Fibroblast of mammary gland (primary cell): ENCODE measurements at regions not wholly inside any gene's neighbourhood (a gene's known extent, or its start where the extent isn't known, plus 50 kb on each side); places are given as distances from the start of the nearest gene placed in this dataset.
"Not testable (repeated sequence)": the region's sequence is repeated elsewhere in the genome, so short reads cannot be mapped to it uniquely, and the experiment has no call there.

ENCODE experiments used
- DNase-seq: peaks from one replicate; pipeline ENCODE4 v3.0.0-alpha.2; 2010; ENCODE audit warnings: low read depth
- H3K4me3 ChIP-seq: 2 replicates; pipeline ENCODE4 v1.5.1; 2011; ENCODE audit warnings: low read depth, mild to moderate bottlenecking, low read length, moderate library complexity; ENCODE audit not compliant: control insufficient read depth
- TF ChIP-seq, protein P1 (sequence below): conservative IDR thresholded peaks from 2 replicates; pipeline ENCODE4 v1.5.1; 2011; ENCODE audit warnings: low read depth, low read length, inconsistent platforms; ENCODE audit not compliant: control insufficient read depth, insufficient read depth

DNA sequence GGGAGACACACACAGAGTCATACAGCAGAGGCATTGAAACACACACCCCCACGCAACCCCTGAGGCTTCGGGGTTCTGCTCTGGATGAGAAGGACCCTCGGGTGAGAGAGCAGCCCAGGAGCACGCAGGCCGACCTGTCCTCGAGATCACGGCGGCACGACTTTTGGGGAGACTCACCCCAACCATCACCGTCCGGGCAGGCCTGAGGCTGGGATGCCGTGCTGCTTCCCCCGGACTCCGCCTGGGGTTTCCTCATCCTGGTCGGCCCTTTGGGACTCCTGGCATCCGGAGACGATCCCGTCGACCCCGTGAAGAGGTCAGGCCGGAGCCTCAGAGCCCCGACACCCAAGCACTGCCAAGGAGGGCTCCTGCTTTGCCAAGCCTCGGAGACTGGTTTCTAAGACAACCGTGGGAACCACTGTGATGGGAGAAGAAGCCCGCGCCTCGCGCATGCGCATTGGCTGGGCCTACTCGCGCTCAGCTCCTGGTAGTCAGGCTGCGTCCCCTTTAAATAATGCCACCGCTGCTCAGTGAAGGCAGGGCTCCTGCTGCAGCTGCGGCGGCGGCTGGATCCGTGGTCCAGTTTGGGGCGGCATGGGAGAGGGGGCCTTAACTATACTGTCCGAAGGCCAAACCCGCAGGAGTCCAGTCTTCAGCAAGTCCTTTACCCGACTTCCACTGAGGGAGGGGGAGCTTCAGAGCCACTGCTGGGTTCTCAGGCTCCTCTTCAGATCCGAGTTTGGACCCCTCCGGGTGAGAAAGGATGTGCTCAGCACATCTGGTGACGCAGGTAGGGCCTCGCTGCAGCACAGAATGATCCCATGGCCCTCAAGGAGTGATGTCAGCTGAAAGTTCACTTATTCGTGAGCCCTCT is 171.4 kb upstream of the ZNF337 start:
- TF ChIP-seq, protein P1, sequence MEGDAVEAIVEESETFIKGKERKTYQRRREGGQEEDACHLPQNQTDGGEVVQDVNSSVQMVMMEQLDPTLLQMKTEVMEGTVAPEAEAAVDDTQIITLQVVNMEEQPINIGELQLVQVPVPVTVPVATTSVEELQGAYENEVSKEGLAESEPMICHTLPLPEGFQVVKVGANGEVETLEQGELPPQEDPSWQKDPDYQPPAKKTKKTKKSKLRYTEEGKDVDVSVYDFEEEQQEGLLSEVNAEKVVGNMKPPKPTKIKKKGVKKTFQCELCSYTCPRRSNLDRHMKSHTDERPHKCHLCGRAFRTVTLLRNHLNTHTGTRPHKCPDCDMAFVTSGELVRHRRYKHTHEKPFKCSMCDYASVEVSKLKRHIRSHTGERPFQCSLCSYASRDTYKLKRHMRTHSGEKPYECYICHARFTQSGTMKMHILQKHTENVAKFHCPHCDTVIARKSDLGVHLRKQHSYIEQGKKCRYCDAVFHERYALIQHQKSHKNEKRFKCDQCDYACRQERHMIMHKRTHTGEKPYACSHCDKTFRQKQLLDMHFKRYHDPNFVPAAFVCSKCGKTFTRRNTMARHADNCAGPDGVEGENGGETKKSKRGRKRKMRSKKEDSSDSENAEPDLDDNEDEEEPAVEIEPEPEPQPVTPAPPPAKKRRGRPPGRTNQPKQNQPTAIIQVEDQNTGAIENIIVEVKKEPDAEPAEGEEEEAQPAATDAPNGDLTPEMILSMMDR: no peak
- peak; percentile 71 for DNase-seq
- peak overlapping the region; percentile 37 for H3K4me3 ChIP-seq

DNA sequence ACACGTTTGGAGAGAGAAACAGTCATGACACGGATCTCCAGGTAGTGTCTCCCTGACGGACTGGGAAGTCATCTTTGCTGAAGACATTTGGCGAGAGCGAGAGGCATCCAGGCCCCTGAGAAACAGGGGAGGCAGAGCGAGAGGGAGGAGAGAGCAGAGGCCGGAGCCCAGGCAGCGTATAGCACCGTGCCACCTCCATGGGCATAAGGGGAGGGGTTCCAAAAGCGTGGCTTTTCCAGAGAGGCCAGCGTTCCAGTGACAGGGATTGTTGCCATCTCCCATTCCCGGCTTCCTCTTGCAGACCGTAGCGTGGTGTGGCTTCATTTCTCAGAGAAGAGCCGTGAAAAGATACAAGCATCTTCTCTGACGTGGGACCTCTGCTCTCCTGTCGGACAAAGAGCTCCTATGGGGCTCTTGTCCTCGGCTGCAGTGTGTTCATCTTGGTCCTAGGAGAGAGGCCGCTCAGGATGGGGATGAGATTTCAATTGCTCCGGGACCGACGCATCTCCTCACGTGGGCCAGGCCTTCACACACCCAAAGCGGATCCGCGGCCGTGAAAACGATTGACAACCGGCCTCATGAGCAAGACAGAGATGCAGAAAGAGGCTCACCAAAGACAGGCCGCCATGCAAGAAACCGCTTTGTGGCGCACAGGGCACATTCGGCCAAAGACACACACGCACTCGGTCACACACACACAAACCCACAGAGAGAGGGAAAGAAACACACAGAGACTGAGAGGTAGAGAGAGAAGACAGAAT is 170.5 kb upstream of the ZNF337 start:
- not testable (repeated sequence) for DNase-seq, H3K4me3 ChIP-seq

DNA sequence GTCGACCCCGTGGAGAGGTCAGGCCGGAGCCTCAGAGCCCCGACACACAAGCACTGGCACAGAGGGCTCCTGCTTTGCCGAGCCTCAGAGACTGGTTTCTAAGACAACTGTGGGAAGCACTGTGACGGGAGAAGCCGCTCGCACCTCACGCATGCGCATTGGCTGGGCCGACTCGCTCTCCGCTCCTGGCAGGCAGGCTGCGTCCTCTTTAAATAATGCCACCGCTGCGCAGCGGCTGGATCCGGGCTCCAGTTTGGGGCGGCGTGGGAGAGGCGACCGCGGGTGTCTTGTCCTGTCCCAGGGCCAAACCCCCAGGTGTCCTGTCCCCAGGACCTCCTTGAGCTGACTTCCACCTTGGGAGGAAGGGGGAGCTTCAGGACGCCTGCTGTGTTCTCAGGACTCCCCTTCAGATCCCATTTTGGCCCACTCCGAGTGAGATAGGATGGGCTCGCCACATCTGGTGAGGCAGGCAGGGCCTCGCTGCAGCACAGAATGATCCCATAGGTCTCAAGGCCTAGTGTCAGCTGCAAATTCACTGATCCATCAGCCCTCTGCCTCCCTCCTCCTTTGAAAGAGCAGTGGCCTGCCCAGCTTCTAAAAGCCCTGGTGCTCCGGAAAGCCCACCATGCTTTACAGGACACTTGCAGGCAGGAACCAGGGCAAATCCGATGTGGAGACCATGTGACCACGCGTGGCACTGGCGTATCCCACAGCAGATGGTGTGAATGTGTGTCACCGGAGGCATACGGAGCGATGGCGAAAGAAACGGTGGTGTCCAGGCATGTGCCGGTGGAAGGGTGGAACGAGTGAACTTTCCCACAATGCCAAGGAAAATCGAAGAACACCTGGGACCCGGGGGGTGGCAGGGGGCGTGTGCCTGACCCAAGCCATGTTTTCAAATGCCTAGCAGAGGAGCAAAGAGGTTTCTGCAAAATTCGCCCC is 169.3 kb upstream of the ZNF337 start:
- no peak overlapping the region for H3K4me3 ChIP-seq
- DNase-seq: peak; percentile 66
- TF ChIP-seq, protein P1: no peak

DNA sequence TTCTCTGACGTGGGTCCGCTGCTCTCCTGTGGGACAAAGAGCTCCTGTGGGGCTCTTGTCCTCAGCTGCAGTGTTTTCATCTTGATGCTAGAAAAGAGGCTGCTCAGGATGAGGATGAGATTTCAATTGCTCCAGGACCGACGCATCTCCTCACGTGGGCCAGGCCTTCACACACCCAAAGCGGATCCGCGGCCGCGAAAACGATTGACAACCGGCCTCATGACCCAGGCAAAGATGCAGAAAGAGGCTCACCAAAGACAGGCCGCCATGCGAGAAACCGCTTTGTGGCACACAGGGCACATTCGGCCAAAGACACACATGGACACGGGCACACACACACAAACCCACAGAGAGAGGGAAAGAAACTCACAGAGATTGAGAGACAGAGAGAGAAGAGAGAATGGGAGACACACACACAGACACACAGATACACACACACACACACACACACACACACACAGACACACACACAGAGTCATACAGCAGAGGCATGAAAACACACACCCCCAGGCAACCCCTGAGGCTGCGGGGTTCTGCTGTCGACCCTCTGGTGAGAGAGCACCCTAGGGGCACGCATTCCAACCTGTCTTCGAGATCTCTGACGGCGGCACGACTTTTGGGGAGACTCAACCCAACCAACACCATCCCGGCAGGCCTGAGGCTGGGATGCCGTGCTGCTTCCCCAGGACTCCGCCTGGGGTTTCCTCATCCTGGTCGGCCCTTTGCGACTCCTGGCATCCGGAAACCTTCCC is 168.5 kb upstream of the ZNF337 start:
- not testable (repeated sequence) for H3K4me3 ChIP-seq, DNase-seq

DNA sequence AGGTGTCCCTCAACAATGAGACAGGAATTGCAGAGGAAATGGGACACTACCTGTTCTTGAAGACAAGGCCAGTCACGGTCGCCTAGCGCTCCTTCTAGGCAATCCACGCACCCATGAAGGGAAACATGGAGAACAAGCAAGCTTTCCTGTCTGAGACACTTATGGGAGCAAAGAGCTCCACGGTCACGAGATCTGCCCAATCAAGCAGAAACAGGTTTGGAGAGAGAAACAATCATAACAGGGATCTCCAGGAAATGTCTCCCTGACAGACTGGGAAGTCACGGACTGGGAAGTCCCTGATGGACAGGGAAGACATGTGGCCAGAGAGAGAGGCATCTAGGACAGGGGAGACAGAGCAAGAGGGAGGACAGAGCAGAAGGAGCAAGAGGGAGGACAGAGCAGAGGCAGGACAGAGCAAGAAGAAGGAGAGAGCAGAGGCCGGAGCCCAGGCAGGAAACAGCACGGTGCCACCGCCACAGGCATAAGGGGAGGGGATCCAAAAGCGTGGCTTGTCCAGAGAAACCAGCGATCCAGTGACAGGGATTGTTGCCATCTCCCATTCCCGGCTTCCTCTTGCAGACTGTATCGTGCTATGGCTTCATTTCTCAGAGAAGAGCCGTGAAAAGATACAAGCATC is 167.8 kb upstream of the ZNF337 start:
- H3K4me3 ChIP-seq: no peak overlapping the region
- no peak for DNase-seq
- TF ChIP-seq, protein P1: no peak

DNA sequence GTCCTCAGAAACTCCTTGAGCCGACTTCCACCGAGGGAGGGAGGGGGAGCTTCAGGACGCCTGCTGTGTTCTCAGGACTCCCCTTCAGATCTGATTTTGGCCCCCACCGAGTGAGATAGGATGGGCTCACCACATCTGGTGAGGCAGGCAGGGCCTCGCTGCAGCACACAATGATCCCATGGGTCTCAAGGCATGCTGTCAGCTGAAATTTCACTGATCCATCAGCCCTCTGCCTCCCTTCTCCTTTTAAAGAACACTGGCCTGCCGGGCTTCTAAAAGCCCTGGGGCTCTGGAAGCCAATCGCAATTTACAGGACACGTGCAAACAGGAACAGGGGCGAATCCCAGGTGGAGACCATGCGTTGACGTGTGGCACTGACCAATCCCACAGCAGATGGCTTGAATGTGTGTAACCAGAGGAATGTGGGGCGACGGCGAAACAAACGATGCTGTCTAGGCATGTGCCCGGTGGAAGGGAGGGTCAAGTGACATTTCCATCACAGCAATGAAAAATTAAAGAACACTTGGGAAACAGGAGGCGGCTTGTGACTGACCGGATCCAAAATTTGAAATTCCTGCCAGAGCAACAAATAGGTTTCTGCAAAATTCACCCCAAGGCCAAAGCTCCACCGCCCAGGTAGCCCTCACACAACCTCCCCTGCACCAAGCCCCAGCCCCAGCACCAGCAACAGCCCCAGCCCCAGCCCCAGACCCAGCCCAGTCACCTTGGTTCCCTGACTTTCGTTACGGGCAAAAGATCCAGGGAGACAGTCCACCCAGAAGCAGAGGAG is 167.1 kb upstream of the ZNF337 start:
- peak overlapping the region; percentile 21 for H3K4me3 ChIP-seq
- no peak for DNase-seq
- TF ChIP-seq, protein P1: no peak

DNA sequence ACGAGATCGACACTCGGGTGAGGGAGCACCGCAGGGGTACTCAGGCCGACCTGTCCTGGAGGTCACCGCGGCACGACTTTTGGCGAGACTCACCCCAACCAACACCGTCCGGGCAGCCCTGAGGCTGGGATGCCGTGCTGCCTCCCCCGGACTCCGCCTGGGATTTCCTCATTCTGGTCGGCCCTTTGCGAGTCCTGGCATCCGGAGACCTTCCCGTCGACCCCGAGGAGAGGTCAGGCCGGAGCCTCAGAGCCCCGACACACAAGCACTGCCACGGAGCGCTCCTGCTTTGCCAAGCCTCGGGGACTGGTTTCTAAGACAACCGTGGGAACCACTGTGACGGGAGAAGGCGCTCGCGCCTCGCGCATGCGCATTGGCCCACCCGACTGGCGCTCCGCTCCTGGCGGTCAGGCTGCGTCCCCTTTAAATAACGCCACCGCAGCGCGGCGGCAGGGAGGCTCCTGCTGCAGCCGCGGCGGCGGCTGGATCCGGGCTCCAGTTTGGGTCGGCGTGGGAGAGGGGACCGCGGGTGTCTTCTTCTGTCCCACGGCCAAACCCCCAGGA is 166.4 kb upstream of the ZNF337 start:
- H3K4me3 ChIP-seq: peak overlapping the region; percentile 21
- peak; percentile 81 for DNase-seq
